ENCODE measurements at regions not wholly inside any gene's neighbourhood (a gene's known extent, or its start where the extent isn't known, plus 50 kb on each side); places are given as distances from the start of the nearest gene placed in this dataset.

DNA sequence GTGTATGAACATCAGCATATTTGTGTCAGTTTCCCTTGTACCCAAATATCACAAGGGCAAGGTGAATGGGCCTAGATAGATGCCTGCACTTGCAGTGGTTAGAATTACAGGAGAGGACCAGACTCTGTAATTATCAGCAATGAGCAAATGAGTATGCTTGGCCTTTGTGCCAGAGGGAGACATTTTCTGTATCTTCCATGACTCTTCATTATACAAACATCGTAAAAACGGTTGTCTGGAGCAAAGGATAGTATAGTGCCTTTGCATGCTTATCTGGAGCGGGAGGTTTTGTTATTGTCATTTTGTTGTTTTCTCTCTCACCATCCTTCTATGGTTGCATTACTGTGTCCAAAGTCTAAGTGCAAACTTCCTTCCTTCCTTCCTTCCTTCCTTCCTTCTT is 1568.5 kb upstream of the NUDT12 start:
- TF ChIP-seq, protein P1, sequence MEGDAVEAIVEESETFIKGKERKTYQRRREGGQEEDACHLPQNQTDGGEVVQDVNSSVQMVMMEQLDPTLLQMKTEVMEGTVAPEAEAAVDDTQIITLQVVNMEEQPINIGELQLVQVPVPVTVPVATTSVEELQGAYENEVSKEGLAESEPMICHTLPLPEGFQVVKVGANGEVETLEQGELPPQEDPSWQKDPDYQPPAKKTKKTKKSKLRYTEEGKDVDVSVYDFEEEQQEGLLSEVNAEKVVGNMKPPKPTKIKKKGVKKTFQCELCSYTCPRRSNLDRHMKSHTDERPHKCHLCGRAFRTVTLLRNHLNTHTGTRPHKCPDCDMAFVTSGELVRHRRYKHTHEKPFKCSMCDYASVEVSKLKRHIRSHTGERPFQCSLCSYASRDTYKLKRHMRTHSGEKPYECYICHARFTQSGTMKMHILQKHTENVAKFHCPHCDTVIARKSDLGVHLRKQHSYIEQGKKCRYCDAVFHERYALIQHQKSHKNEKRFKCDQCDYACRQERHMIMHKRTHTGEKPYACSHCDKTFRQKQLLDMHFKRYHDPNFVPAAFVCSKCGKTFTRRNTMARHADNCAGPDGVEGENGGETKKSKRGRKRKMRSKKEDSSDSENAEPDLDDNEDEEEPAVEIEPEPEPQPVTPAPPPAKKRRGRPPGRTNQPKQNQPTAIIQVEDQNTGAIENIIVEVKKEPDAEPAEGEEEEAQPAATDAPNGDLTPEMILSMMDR (conservative IDR thresholded peaks at IDR 0.05; ENCODE audit: low read length) = no peak
- TF ChIP-seq EZH2phosphoT487 (IDR thresholded peaks at IDR 0.05; ENCODE audit: borderline replicate concordance, low read depth, low read length) = no peak
